H7 (cell line): ENCODE measurements at regions not wholly inside any gene's neighbourhood (a gene's known extent, or its start where the extent isn't known, plus 50 kb on each side); places are given as distances from the start of the nearest gene placed in this dataset.

ENCODE experiments used
- DNase-seq: peaks from one replicate; pipeline ENCODE4 v3.0.0; 2012
- H3K27me3 ChIP-seq: 2 replicates; pipeline ENCODE4 v1.6.0; 2011; ENCODE audit warnings: mild to moderate bottlenecking, low read length; ENCODE audit not compliant: control insufficient read depth, insufficient read depth
- H3K36me3 ChIP-seq: replicated peaks from 2 replicates; pipeline ENCODE4 v1.5.1; 2011; ENCODE audit warnings: low read length; ENCODE audit not compliant: control insufficient read depth, insufficient read depth
- H3K4me3 ChIP-seq: 2 replicates; pipeline ENCODE4 v1.5.1; 2011; ENCODE audit warnings: low read depth, mild to moderate bottlenecking, control low read depth, low read length, moderate library complexity; ENCODE audit not compliant: insufficient read depth

- Histone ChIP-seq H3K27me3 (no peaks in the 10 kb centered on the region), H3K4me3 (no peak overlapping the region), H3K36me3 (no peaks in the 10 kb centered on the region)
- no peak for DNase-seq
These were observed 83.2 kb upstream of the TBX3 start for GRCh38 chr12:114767084-114767760.

- Histone ChIP-seq H3K4me3 (no peak overlapping the region), H3K36me3 (no peaks in the 10 kb centered on the region), H3K27me3 (no peaks in the 10 kb centered on the region)
- no peak for DNase-seq
These were observed 82.2 kb upstream of the TBX3 start for GRCh38 chr12:114765960-114766691.

DNA sequence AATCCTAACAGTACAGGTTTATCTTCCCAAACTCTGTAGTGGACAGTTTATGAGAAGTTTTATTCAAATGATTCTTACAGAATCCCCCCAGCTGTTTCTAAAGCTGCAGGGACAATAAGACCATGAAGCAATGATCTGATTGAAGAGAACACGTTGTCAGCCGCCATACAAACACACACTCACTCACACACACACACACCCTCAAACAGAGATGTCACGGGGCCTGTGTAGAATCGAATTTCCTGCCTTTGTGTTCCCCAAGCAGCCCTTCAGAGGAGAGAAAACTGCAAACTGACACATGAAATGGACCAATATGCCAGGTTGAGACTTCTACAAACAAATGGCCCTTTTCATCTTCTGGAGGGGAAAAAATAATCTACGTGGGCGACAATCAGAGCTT, 80.5 kb upstream of the TBX3 start:
- H3K27me3 ChIP-seq: no peaks in the 10 kb centered on the region
- DNase-seq: no peak

DNA sequence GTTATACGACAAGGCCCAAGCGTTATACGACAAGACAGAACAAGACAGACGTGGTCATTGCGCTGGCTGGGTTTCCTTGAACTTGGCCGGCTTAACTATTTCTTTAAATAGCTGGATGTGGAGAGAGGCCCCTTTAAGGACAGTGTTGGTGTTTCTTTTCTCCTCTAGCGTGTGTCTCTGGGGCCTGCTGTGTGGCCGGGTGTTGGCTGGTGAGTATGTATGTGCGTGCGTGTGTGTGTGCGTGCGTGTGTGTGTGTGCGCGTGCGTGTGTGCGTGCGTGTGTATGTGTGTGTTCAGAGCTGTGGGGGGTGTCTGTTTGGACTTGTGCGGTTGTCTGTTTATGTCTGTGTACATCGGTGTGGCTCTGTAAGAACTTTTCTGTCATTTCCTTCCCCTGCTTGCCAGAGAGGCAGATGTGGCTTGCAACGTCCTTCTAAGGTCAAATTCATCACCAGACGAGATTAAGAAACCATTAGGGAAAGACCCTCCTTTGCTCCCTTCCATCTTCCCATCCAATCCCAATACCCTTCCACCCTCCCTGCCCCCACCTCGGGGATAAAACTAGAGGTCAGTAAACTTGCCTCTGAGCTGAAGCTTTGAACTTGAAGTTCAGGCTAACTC, 78.6 kb upstream of the TBX3 start:
- no peak for DNase-seq

More for the DNA sequence above, 80.5 kb upstream of the TBX3 start:
- H3K36me3 ChIP-seq: no peaks in the 10 kb centered on the region
- no peak overlapping the region for H3K4me3 ChIP-seq

GRCh38 chr12:114760151-114760877, 76.3 kb upstream of the TBX3 start:
- H3K4me3 ChIP-seq: no peak overlapping the region
- no peak for DNase-seq
- no peaks in the 10 kb centered on the region for H3K27me3 ChIP-seq
- no peaks in the 10 kb centered on the region for H3K36me3 ChIP-seq

More for the DNA sequence above, 78.6 kb upstream of the TBX3 start:
- Histone ChIP-seq H3K4me3 (no peak overlapping the region), H3K36me3 (no peaks in the 10 kb centered on the region), H3K27me3 (no peaks in the 10 kb centered on the region)

DNA sequence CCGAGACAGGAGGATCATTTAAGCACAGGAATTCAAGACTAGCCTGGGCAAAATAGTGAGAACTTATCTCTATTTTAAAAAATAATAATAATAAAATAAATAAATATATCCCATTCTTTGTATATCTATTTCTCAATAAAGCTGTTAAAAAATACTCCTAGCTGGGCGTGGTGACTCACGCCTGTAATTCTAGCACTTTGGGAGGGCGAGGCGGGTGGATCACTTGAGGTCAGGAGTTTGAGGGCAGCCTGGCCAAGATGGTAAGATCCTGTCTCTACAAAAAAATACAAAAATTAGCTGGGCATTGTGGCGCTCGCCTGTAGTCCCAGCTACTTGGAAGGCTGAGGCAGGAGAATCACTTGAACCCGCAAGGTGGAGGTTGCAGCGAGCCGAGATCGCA, 75.7 kb upstream of the TBX3 start:
- DNase-seq: no peak

DNA sequence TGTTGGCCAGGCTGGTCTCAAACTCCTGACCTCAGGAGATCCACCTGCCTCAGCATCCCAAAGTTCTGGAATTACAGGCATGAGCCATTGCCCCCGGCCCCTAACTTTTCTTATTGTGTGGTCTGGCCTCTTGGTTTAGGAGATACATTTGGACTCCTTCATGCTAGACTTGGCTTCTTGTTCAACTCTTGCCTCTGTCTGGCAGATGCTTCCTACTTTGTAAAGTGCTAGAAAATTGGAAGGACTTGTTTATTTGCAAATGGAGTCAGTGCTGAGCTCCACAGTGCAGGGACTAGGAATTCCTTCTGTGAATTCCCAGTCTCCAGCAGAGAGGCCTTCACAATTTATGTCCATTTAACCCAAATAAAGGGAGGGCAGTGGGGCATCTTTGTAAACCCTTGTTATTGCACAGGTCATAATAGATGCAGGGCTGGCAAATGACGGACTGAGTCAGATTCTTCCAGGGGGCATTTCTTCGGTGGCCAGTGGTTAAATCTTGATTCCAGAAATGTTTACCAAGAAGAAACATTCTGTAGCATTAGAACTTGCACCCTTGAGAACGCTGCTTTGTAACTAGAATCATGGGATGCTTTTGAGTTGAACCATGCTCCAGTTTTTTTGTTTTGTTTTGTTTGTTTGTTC, 73.8 kb upstream of the TBX3 start:
- no peaks in the 10 kb centered on the region for H3K36me3 ChIP-seq
- peaks cover 2% of the 10 kb centered on the region; the same call in 1 of the 2 replicates for H3K27me3 ChIP-seq
- no peak overlapping the region for H3K4me3 ChIP-seq
- no peak for DNase-seq

More for the DNA sequence above, 75.7 kb upstream of the TBX3 start:
- H3K27me3 ChIP-seq: no peaks in the 10 kb centered on the region
- H3K36me3 ChIP-seq: no peaks in the 10 kb centered on the region
- no peak overlapping the region for H3K4me3 ChIP-seq

DNA sequence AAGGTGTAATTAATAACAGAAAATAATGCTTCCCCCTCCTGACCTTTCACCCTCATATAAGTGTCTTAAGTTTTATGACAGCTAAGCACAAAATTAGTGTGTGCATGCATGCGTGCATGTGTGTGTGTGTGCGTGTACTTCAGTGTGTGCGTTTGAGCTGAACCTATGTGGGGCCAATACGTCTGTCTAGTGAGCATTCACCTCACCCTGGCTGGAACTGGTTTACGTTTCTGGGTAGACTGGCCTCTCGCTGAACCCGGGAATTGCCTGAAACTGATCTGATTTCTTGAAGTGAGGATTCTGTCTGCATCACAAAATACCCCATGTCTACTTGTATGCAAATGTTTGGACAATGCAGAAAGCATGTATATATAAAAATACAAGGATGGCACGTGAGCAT, 68.2 kb upstream of the TBX3 start:
- Histone ChIP-seq H3K36me3 (no peaks in the 10 kb centered on the region), H3K27me3 (peaks cover 2% of the 10 kb centered on the region; the same call in 1 of the 2 replicates), H3K4me3 (no peak overlapping the region)
- no peak for DNase-seq

DNA sequence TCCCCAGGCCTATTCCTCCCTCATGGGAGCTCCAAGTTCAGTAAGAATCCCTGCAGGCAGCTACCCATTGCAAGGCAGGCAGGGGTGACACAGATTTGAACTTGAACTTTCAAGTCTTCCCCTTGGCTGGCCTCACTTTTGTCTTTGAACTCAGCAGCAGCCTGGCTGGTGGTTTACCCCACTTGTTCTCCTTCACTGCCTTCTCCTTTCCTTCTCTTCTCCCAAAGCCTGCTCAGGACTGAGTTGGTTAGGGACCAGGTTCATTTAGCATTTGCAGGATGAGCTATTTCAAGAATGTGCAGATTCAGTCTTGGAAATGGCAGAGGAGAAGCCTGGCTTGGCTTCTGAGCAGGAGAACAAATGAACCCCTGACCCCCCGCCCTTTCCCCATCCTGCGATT, 67.7 kb upstream of the TBX3 start:
- no peaks in the 10 kb centered on the region for H3K36me3 ChIP-seq
- DNase-seq: no peak
- H3K27me3 ChIP-seq: peaks cover 2% of the 10 kb centered on the region; the same call in 1 of the 2 replicates
- H3K4me3 ChIP-seq: no peak overlapping the region

- no peak for DNase-seq
- peaks cover 2% of the 10 kb centered on the region; the same call in 1 of the 2 replicates for H3K27me3 ChIP-seq
- H3K4me3 ChIP-seq: no peak overlapping the region
- no peaks in the 10 kb centered on the region for H3K36me3 ChIP-seq
These were observed 66.9 kb upstream of the TBX3 start for GRCh38 chr12:114750917-114751316.

DNA sequence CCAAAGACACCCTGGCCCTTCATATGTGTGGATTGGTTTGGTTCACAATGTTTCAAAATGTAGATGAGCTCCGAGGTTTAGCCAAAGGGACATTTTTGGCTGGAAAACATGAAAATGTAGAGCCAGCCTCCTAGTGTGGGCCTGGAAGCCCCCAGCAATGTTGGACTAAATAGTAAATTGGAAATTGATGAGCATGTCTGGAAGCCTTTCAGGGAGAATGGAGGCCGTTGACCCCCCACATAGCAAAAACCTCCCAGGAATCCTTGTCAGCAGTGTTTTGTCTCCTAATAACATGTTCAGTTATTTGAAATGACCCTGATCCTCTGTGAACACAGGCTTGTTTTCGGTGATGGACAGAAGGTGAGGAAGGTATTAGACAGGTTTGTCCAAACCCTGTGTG, 65.1 kb upstream of the TBX3 start:
- peaks cover 2% of the 10 kb centered on the region; the same call in 1 of the 2 replicates for H3K27me3 ChIP-seq
- no peak for DNase-seq
- no peaks in the 10 kb centered on the region for H3K36me3 ChIP-seq
- H3K4me3 ChIP-seq: no peak overlapping the region

DNA sequence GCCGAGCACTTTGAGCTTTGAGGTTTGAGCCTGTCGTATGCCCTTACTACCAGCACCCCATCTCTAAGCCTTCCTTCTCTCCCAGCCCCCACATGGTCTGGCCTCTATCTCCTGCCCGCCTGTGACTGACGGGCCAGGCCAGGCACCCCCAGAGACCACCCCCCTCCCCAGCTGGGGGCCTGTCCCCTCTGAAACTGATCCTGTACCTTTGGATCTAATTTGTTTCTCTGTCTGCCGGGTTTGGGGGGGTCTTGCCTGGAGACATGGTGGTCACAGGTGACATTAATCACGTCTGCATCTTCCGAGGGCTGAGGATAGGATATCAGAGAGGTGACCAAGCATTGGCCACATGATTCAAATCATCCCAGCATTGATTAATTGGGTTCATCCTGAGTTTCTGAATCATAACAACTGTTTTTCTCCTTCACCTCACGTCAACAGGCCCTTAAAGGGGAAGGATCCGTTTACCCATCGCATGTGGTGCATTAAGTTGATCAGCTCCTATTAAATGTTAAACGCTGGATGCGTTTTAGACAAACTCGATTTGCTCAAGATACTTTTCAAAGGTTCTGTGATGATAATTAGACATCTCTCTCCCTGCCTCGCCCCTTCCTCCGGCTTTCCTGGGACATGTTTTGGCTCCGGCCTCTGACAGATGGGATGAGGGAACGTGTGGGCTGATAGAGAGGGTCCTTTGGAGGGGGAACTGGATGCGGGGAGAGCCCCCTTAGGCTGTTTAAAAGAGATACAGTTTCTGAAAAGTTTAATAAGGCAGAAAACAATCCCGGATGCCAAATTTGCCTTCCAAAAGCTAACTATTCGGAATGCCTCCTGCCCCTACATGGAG, 63.3 kb upstream of the TBX3 start:
- Histone ChIP-seq H3K27me3 (no peaks in the 10 kb centered on the region; the same call in 1 of the 2 replicates), H3K36me3 (no peaks in the 10 kb centered on the region), H3K4me3 (no peak overlapping the region)
- DNase-seq: no peak

- no peak overlapping the region for H3K4me3 ChIP-seq
- H3K36me3 ChIP-seq: no peaks in the 10 kb centered on the region
- H3K27me3 ChIP-seq: no peaks in the 10 kb centered on the region; the same call in 1 of the 2 replicates
- no peak for DNase-seq
These were observed 62.5 kb upstream of the TBX3 start for GRCh38 chr12:114746297-114747011.
